ENCODE measurements at regions not wholly inside any gene's neighbourhood (a gene's known extent, or its start where the extent isn't known, plus 50 kb on each side); places are given as distances from the start of the nearest gene placed in this dataset.

- no peak for DNase-seq (ENCODE audit: low spot score)
These were observed 878.1 kb downstream of the NLGN4Y start for GRCh38 chrY:15402451-15402850.

DNA sequence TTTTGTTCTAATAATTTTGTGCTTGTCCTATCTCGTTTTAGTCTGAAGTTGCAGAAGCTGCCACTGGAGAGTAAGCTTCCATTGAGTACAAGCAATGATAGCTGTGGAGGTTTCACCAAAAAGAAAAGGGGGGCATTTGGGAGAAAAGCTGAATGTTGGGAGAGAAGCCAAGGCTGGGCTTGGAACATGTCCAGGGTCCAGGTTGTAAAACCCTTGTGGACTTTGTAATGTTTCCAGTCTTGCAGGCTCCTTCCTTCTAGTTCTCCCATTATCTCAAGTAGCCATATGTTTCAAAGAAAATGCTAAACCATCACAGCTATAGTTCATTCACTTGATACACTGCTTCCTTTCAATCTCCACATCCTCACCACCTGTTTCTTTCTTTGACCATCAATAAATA lies 880.2 kb downstream of the NLGN4Y start:
- DNase-seq (ENCODE audit: low spot score): no peak

GRCh38 chrY:15415165-15415564 lies 890.8 kb downstream of the NLGN4Y start:
- DNase-seq (ENCODE audit: low spot score): no peak

- DNase-seq (ENCODE audit: low spot score): no peak
These were observed 894.3 kb downstream of the NLGN4Y start for GRCh38 chrY:15418613-15419012.

- no peak for DNase-seq (ENCODE audit: low spot score)
These were observed 900.4 kb downstream of the NLGN4Y start for GRCh38 chrY:15424665-15425132.

GRCh38 chrY:15440021-15440695 lies 915.8 kb downstream of the NLGN4Y start:
- no peak for DNase-seq (ENCODE audit: low spot score)

DNA sequence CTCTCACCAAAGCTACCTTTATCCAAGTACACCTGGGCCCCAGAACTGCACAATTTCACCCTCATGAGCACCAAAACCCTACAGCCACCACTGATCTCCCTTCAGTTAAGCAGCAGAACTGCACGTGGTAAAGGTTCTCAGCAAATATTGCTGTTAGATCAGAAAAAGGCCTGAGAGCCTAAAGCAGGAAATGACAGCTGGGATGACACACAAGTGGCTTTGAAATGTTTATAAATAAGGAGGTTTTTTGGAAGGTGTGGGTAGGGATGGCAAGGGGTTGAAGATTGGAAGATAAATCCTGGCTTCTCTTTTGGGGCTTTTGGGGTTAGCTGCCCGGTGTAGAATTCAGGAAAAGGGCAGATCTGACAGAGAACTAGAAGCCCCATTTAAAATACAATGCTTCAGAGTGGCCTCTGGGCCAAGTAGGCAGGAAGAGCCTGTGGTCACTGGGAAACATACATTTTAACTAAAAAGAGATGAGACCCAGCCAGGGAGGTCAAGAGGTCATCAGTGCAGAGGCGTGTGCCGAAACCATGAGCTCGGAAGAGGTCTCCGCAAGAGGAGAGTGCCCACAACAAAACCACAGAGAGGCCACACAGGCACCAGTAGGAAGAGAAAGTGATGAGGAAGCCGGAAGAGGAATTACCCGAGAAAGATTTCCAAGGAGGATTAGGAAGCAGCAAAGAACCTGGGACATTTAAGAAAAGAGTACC lies 916.5 kb downstream of the NLGN4Y start:
- no peak for DNase-seq (ENCODE audit: low spot score)

DNA sequence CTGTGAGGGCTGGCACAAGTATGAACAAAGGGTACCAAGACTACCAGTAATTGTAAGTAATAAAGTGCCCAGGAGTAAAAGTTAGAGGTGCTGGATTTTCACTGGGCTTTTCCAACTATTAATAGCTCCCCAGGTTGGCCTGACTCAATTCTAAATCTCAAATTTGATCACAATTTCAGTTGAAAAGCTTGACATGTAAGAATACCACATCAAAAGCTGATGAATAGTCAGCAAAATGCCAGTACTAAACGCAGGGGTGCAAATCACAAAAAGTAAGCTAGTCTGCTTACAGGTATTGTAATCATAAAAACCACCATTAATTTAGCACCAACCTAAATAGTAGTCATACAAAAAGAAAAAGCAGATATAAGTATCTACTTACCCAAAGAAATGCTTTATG lies 917.5 kb downstream of the NLGN4Y start:
- DNase-seq (ENCODE audit: low spot score): no peak

DNA sequence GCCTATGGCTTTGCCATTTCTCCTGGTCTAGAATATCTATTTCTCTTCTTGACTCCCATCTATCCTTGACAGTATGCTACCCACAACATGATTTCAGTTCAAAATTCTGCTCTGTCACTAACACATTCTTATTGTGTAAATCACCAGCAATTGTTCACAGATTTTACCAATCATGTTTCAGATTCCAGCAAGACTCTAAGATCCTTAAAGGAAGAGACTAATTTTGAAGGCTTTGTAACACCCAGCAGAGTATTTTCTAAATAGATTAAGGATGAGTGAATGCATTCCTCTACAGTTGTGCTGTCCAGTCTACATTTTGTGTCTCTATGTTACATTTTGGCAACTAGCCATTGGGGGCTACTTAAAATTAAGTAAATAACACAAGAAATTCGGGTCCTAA lies 921.5 kb downstream of the NLGN4Y start:
- DNase-seq (ENCODE audit: low spot score): no peak

GRCh38 chrY:15446861-15447260 lies 922.5 kb downstream of the NLGN4Y start:
- DNase-seq (ENCODE audit: low spot score): no peak

DNA sequence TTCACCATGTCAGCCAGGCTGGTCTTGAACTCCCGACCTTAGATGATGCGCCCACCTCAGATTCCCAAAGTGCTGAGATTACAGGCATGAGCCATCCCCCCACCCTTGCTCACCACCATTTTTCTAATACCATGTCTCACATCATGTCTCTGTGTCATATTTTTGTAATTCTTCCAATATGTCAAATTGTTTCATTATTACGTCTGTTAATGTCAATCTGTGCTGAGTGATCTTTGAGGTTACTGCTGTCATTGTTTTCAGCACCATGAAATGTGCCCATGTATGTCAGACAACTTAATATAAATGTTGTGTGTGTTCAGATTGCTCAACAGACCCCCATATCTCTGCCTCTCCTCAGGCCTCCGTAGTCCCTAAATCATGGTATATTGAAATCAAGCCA lies 923.6 kb downstream of the NLGN4Y start:
- no peak for DNase-seq (ENCODE audit: low spot score)

GRCh38 chrY:15455133-15455937 lies 931.0 kb downstream of the NLGN4Y start:
- DNase-seq (ENCODE audit: low spot score): no peak

GRCh38 chrY:15455980-15456469 lies 931.7 kb downstream of the NLGN4Y start:
- peak; percentile 5 for DNase-seq (ENCODE audit: low spot score)

GRCh38 chrY:15456491-15456890 lies 932.2 kb downstream of the NLGN4Y start:
- DNase-seq (ENCODE audit: low spot score): no peak

- DNase-seq (ENCODE audit: low spot score): no peak
These were observed 933.4 kb downstream of the NLGN4Y start for GRCh38 chrY:15457682-15458081.

- DNase-seq (ENCODE audit: low spot score): no peak
These were observed 934.1 kb downstream of the NLGN4Y start for GRCh38 chrY:15458426-15458825.

GRCh38 chrY:15465880-15466279 lies 941.6 kb downstream of the NLGN4Y start:
- no peak for DNase-seq (ENCODE audit: low spot score)

GRCh38 chrY:15466891-15467290 lies 942.6 kb downstream of the NLGN4Y start:
- no peak for DNase-seq (ENCODE audit: low spot score)

GRCh38 chrY:15468091-15468490 lies 943.8 kb downstream of the NLGN4Y start:
- no peak for DNase-seq (ENCODE audit: low spot score)

GRCh38 chrY:15471371-15471770 lies 947.0 kb downstream of the NLGN4Y start:
- DNase-seq (ENCODE audit: low spot score): no peak

GRCh38 chrY:15478348-15478963 lies 954.1 kb downstream of the NLGN4Y start:
- DNase-seq (ENCODE audit: low spot score): no peak

GRCh38 chrY:15500536-15500935 lies 976.2 kb downstream of the NLGN4Y start:
- DNase-seq (ENCODE audit: low spot score): no peak

Measured in globus pallidus (tissue), 1 donor.